ENCODE measurements at regions not wholly inside any gene's neighbourhood (a gene's known extent, or its start where the extent isn't known, plus 50 kb on each side); places are given as distances from the start of the nearest gene placed in this dataset.

- TF ChIP-seq CTCF (IDR thresholded peaks at IDR 0.05) (no peak), EZH2phosphoT487 (IDR thresholded peaks at IDR 0.05; ENCODE audit: borderline replicate concordance, low read depth) (no peak), MXI1 (IDR thresholded peaks at IDR 0.05; ENCODE audit: low read depth, low read length) (no peak), IRF3 (IDR thresholded peaks at IDR 0.05; ENCODE audit: low read depth, low read length) (no peak), RCOR1 (IDR thresholded peaks at IDR 0.05; ENCODE audit: low read length) (no peak), POLR2AphosphoS5 (IDR thresholded peaks at IDR 0.05; ENCODE audit: low read depth, low read length) (no peak), MAX (IDR thresholded peaks at IDR 0.05; ENCODE audit: low read depth) (no peak), RAD21 (IDR thresholded peaks at IDR 0.05; ENCODE audit: low read length) (no peak), EP300 (IDR thresholded peaks at IDR 0.05; ENCODE audit: borderline replicate concordance in 1 of 2, low read depth in 1 of 2, low read length in 1 of 2) (no peak), ELF1 (IDR thresholded peaks at IDR 0.05) (no peak), JUND (IDR thresholded peaks at IDR 0.05) (no peak)
Measured at GRCh38 chr2:149872041-149872440, 284.5 kb upstream of the MMADHC start.
